Fibroblast of skin of right biceps (primary cell): ENCODE measurements at regions not wholly inside any gene's neighbourhood (a gene's known extent, or its start where the extent isn't known, plus 50 kb on each side); places are given as distances from the start of the nearest gene placed in this dataset.
"Not testable (repeated sequence)": the region's sequence is repeated elsewhere in the genome, so short reads cannot be mapped to it uniquely, and the experiment has no call there.

Source experiments
- DNase-seq: peaks from one replicate; pipeline ENCODE4 v3.0.0-alpha.2; 2013

GRCh38 chr10:118463740-118464139 is 121.6 kb upstream of the FAM204A start:
- DNase-seq, result no peak

GRCh38 chr10:118462401-118462800 is 120.3 kb upstream of the FAM204A start:
- DNase-seq, result no peak

- peak; percentile 65 for DNase-seq
Observed at GRCh38 chr10:118459642-118460193, 117.6 kb upstream of the FAM204A start.

- no peak for DNase-seq
Observed at GRCh38 chr10:118458957-118459641, 117.0 kb upstream of the FAM204A start.

GRCh38 chr10:118457824-118458428 is 115.8 kb upstream of the FAM204A start:
- DNase-seq, result peak; percentile 5

- no peak for DNase-seq
Observed at GRCh38 chr10:118455181-118455695, 113.1 kb upstream of the FAM204A start.

- no peak for DNase-seq
Observed at GRCh38 chr10:118454211-118454610, 112.1 kb upstream of the FAM204A start.

- DNase-seq, result no peak
Observed at GRCh38 chr10:118452098-118452497, 110.0 kb upstream of the FAM204A start.

- no peak for DNase-seq
Observed at GRCh38 chr10:118449521-118449920, 107.4 kb upstream of the FAM204A start.

- DNase-seq, result no peak
Observed at GRCh38 chr10:118448744-118449143, 106.6 kb upstream of the FAM204A start.

GRCh38 chr10:118447478-118448270 is 105.5 kb upstream of the FAM204A start:
- DNase-seq, result peak; percentile 57

GRCh38 chr10:118445535-118445934 is 103.4 kb upstream of the FAM204A start:
- no peak for DNase-seq

- DNase-seq, result no peak
Observed at GRCh38 chr10:118444069-118444468, 101.9 kb upstream of the FAM204A start.

- DNase-seq, result no peak
Observed at GRCh38 chr10:118442032-118442431, 99.9 kb upstream of the FAM204A start.

- DNase-seq, result no peak
Observed at GRCh38 chr10:118439824-118440223, 97.7 kb upstream of the FAM204A start.

GRCh38 chr10:118436742-118437141 is 94.6 kb upstream of the FAM204A start:
- no peak for DNase-seq

- no peak for DNase-seq
Observed at GRCh38 chr10:118430190-118430589, 88.1 kb upstream of the FAM204A start.

GRCh38 chr10:118423800-118424442 is 81.8 kb upstream of the FAM204A start:
- DNase-seq, result peak; percentile 84

GRCh38 chr10:118422241-118422640 is 80.1 kb upstream of the FAM204A start:
- no peak for DNase-seq

- not testable (repeated sequence) for DNase-seq
Observed at GRCh38 chr10:118420049-118420448, 77.9 kb upstream of the FAM204A start.

- DNase-seq, result no peak
Observed at GRCh38 chr10:118412932-118413331, 70.8 kb upstream of the FAM204A start.

- DNase-seq, result no peak
Observed at GRCh38 chr10:118412132-118412760, 70.1 kb upstream of the FAM204A start.
